Neural cell (in vitro differentiated cells): ENCODE measurements at regions not wholly inside any gene's neighbourhood (a gene's known extent, or its start where the extent isn't known, plus 50 kb on each side); places are given as distances from the start of the nearest gene placed in this dataset.

Source experiments
- H2AFZ ChIP-seq: fragments of 200-600, 300-800 bp; sonication (generic), shearing (Covaris generic); 2 replicates; pipeline ENCODE4 v1.6.0; 2014; ENCODE audit warnings: low read depth, mild to moderate bottlenecking, antibody characterized with exemption, low read length, moderate library complexity
- H3F3A ChIP-seq: fragments of 200-600 bp; shearing (Covaris generic); 2 replicates; pipeline ENCODE4 v1.6.1; 2016; ENCODE audit warnings: mild to moderate bottlenecking, moderate library complexity, mixed read lengths, antibody characterized with exemption, low read length; ENCODE audit not compliant: insufficient read depth, poor library complexity, severe bottlenecking
- H3K27ac ChIP-seq: fragments of 200-600, 300-800 bp; sonication (generic), shearing (Covaris generic); 2 replicates; pipeline ENCODE4 v1.5.1; 2014; ENCODE audit warnings: mild to moderate bottlenecking, low read length, moderate library complexity
- H3K27me3 ChIP-seq: fragments of 300-800, 200-600 bp; sonication (generic), shearing (Covaris generic); 2 replicates; pipeline ENCODE4 v1.6.0; 2014; ENCODE audit warnings: mild to moderate bottlenecking, low read depth, low read length, moderate library complexity; ENCODE audit not compliant: insufficient read depth
- H3K36me3 ChIP-seq: fragments of 300-800, 200-600 bp; sonication (generic), shearing (Covaris generic); 2 replicates; pipeline ENCODE4 v1.5.1; 2014; ENCODE audit warnings: mild to moderate bottlenecking, antibody characterized with exemption, low read length, moderate library complexity; ENCODE audit not compliant: insufficient read depth
- H3K4me2 ChIP-seq: fragments of 300-800, 200-600 bp; sonication (generic), shearing (Covaris generic); 2 replicates; pipeline ENCODE4 v1.6.0; 2014; ENCODE audit warnings: mild to moderate bottlenecking, low read length
- H3K4me3 ChIP-seq: fragments of 300-800, 200-600 bp; sonication (generic), shearing (Covaris generic); 2 replicates; pipeline ENCODE4 v1.5.1; 2014; ENCODE audit warnings: mild to moderate bottlenecking, low read length, moderate library complexity
- H3K79me2 ChIP-seq: fragments of 200-600 bp; shearing (Covaris generic); replicated peaks from 2 replicates; pipeline ENCODE4 v1.6.0; 2014; ENCODE audit warnings: mild to moderate bottlenecking, low read length, moderate library complexity; ENCODE audit not compliant: insufficient read depth
- H3K9ac ChIP-seq: fragments of 300-800, 200-600 bp; sonication (generic), shearing (Covaris generic); 2 replicates; pipeline ENCODE4 v1.6.1; 2016; ENCODE audit warnings: mild to moderate bottlenecking, low read length, mixed read lengths
- H3K9me2 ChIP-seq: fragments of 200-600 bp; shearing (Covaris generic); 2 replicates; pipeline ENCODE4 v1.6.1; 2016; ENCODE audit warnings: mild to moderate bottlenecking, low read length, mixed read lengths; ENCODE audit not compliant: insufficient read depth
- H3K9me3 ChIP-seq: fragments of 200-600, 300-800 bp; sonication (generic), shearing (Covaris generic); 2 replicates; pipeline ENCODE4 v1.6.1; 2016; ENCODE audit warnings: mild to moderate bottlenecking, mixed run types, low read length, moderate library complexity, mixed read lengths
- H4K20me1 ChIP-seq: fragments of 200-600 bp; shearing (Covaris generic); 2 replicates; pipeline ENCODE4 v1.6.1; 2016; ENCODE audit warnings: mild to moderate bottlenecking, mixed run types; ENCODE audit not compliant: insufficient read depth
- EP300 ChIP-seq: fragments of 450-650 bp; conservative IDR thresholded peaks from 2 replicates; pipeline ENCODE4 v1.6.1; 2014; ENCODE audit warnings: antibody characterized with exemption, mild to moderate bottlenecking, moderate library complexity; ENCODE audit not compliant: poor library complexity, severe bottlenecking
- EZH2 ChIP-seq: fragments of 200-600, 300-800 bp; shearing (Covaris generic), sonication (generic); IDR thresholded peaks from 2 replicates; pipeline ENCODE4 v1.6.1; 2014; ENCODE audit warnings: antibody characterized with exemption, low read length, borderline replicate concordance, mild to moderate bottlenecking; ENCODE audit not compliant: insufficient read depth, poor library complexity, severe bottlenecking
- MXI1 ChIP-seq: fragments of 450-650 bp; conservative IDR thresholded peaks from 2 replicates; pipeline ENCODE4 v1.6.1; 2014; ENCODE audit warnings: antibody characterized with exemption, mild to moderate bottlenecking; ENCODE audit not compliant: poor library complexity, severe bottlenecking
- POLR2AphosphoS5 ChIP-seq: IDR thresholded peaks from 2 replicates; pipeline ENCODE4 v1.6.1; 2012
- RAD21 ChIP-seq: fragments of 450-650 bp; conservative IDR thresholded peaks from 2 replicates; pipeline ENCODE4 v1.6.1; 2014; ENCODE audit warnings: antibody characterized with exemption, mild to moderate bottlenecking, moderate library complexity
- SMC3 ChIP-seq: fragments of 450-650 bp; conservative IDR thresholded peaks from 2 replicates; pipeline ENCODE4 v1.6.1; 2014; ENCODE audit warnings: antibody characterized with exemption, mild to moderate bottlenecking, moderate library complexity; ENCODE audit not compliant: poor library complexity
- TAF1 ChIP-seq: IDR thresholded peaks from 2 replicates; pipeline ENCODE4 v1.6.1; 2012; ENCODE audit warnings: low read depth
- TF ChIP-seq, protein P1 (sequence below): fragments of 450-650 bp; IDR thresholded peaks from 2 replicates; pipeline ENCODE4 v1.5.1; 2014; ENCODE audit warnings: antibody characterized with exemption, mild to moderate bottlenecking, moderate library complexity; ENCODE audit not compliant: poor library complexity, severe bottlenecking
- TF ChIP-seq, protein P2 (sequence below): IDR thresholded peaks from 2 replicates; pipeline ENCODE4 v1.6.1; 2012; ENCODE audit warnings: borderline replicate concordance

DNA sequence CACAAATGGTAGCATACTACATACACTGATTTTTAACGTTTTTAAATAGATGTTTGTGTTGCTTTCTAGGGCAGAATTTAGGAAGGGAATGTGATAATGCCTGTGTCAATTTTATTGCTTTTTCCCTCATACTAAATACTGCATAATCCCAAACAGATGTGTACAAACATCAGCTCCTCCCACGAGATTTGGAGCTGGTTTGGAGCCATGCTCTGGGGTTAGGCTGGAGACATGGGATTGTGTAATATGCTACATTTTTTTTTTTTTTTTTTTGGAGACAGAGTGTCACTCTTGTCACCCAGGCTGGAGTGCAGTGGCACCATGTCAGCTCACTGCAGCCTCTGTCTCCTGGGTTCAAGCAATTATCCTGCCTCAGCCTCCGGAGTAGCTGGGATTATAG, 80.1 kb downstream of the EBLN2 start:
- peaks cover 3% of the 10 kb centered on the region for H3F3A ChIP-seq
- H3K9ac ChIP-seq: no peak overlapping the region
- H3K4me2 ChIP-seq: no peak overlapping the region
- H3K36me3 ChIP-seq: no peaks in the 10 kb centered on the region
- H4K20me1 ChIP-seq: no peaks in the 10 kb centered on the region
- no peaks in the 10 kb centered on the region for H3K9me3 ChIP-seq
- H3K79me2 ChIP-seq: no peaks in the 10 kb centered on the region
- no peak overlapping the region for H3K27ac ChIP-seq
- H3K9me2 ChIP-seq: no peaks in the 10 kb centered on the region
- no peak overlapping the region for H2AFZ ChIP-seq
- H3K4me3 ChIP-seq: no peak overlapping the region
- TF ChIP-seq SMC3 (no peak), POLR2AphosphoS5 (no peak), TAF1 (no peak), EZH2 (no peak), RAD21 (no peak), EP300 (no peak), MXI1 (no peak)
- TF ChIP-seq, protein P1, sequence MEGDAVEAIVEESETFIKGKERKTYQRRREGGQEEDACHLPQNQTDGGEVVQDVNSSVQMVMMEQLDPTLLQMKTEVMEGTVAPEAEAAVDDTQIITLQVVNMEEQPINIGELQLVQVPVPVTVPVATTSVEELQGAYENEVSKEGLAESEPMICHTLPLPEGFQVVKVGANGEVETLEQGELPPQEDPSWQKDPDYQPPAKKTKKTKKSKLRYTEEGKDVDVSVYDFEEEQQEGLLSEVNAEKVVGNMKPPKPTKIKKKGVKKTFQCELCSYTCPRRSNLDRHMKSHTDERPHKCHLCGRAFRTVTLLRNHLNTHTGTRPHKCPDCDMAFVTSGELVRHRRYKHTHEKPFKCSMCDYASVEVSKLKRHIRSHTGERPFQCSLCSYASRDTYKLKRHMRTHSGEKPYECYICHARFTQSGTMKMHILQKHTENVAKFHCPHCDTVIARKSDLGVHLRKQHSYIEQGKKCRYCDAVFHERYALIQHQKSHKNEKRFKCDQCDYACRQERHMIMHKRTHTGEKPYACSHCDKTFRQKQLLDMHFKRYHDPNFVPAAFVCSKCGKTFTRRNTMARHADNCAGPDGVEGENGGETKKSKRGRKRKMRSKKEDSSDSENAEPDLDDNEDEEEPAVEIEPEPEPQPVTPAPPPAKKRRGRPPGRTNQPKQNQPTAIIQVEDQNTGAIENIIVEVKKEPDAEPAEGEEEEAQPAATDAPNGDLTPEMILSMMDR: no peak
- TF ChIP-seq, protein P2, sequence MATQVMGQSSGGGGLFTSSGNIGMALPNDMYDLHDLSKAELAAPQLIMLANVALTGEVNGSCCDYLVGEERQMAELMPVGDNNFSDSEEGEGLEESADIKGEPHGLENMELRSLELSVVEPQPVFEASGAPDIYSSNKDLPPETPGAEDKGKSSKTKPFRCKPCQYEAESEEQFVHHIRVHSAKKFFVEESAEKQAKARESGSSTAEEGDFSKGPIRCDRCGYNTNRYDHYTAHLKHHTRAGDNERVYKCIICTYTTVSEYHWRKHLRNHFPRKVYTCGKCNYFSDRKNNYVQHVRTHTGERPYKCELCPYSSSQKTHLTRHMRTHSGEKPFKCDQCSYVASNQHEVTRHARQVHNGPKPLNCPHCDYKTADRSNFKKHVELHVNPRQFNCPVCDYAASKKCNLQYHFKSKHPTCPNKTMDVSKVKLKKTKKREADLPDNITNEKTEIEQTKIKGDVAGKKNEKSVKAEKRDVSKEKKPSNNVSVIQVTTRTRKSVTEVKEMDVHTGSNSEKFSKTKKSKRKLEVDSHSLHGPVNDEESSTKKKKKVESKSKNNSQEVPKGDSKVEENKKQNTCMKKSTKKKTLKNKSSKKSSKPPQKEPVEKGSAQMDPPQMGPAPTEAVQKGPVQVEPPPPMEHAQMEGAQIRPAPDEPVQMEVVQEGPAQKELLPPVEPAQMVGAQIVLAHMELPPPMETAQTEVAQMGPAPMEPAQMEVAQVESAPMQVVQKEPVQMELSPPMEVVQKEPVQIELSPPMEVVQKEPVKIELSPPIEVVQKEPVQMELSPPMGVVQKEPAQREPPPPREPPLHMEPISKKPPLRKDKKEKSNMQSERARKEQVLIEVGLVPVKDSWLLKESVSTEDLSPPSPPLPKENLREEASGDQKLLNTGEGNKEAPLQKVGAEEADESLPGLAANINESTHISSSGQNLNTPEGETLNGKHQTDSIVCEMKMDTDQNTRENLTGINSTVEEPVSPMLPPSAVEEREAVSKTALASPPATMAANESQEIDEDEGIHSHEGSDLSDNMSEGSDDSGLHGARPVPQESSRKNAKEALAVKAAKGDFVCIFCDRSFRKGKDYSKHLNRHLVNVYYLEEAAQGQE: no peak
- H3K27me3 ChIP-seq: no peaks in the 10 kb centered on the region

DNA sequence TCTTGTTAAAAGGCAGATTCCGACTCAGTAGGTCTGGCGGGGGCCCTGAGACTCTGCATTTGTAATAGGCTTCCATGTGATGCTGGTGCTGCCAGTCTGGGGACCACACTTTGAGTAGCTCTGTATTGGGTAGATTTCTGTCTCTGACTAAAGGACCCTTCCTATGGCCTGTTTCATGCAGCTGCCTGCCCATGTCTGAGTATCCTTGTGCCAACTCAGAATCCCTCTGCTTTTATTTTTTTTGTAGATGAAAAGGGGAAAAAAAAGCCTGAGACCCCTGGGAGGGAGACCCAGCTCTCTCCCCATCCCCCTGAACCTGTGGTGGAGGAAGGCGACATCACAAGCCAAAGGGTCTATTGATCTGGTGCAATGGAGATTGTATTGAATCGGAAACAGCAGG, 81.9 kb downstream of the EBLN2 start:
- H3K9me3 ChIP-seq: no peaks in the 10 kb centered on the region
- peak overlapping the region; percentile 27 for H3K4me3 ChIP-seq
- no peaks in the 10 kb centered on the region for H3K9me2 ChIP-seq
- no peak for TF ChIP-seq MXI1
- TF ChIP-seq, protein P2: no peak
- TF ChIP-seq SMC3: no peak
- TF ChIP-seq EP300: no peak
- TF ChIP-seq POLR2AphosphoS5: no peak
- TF ChIP-seq TAF1: no peak
- no peak for TF ChIP-seq RAD21
- TF ChIP-seq, protein P1: no peak
- no peak for TF ChIP-seq EZH2
- no peak overlapping the region for H3K9ac ChIP-seq
- no peaks in the 10 kb centered on the region for H3K79me2 ChIP-seq
- H3K27me3 ChIP-seq: no peaks in the 10 kb centered on the region
- H3K4me2 ChIP-seq: no peak overlapping the region
- no peaks in the 10 kb centered on the region for H4K20me1 ChIP-seq
- H3K36me3 ChIP-seq: no peaks in the 10 kb centered on the region
- H3K27ac ChIP-seq: no peak overlapping the region
- H3F3A ChIP-seq: peaks cover 3% of the 10 kb centered on the region
- H2AFZ ChIP-seq: no peak overlapping the region
